ENCODE measurements at regions not wholly inside any gene's neighbourhood (a gene's known extent, or its start where the extent isn't known, plus 50 kb on each side); places are given as distances from the start of the nearest gene placed in this dataset.
A peak's percentile ranks its signal among the peaks of the same experiment; 100 is the strongest.

DNA sequence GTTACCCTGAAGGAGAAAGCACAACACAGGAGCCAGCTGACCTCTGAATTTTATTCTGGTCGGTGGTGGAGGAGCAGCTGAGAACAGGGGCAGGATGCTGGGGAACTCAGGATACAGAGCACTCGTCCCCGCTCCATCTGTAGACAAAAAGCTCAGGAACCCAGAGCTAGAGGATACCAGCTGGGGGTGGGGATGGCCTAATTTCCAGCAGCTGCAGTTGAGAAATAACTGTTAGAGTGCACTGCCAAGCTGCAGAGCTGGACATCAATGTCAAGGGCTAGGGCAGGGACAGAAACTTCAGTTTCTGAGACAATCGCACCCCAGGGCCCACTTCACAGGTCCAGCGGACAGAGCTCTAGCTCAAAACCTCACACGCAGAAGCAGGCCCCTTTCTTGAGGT is 122.1 kb upstream of the GUCY1A1 start:
- TF ChIP-seq, protein P1, sequence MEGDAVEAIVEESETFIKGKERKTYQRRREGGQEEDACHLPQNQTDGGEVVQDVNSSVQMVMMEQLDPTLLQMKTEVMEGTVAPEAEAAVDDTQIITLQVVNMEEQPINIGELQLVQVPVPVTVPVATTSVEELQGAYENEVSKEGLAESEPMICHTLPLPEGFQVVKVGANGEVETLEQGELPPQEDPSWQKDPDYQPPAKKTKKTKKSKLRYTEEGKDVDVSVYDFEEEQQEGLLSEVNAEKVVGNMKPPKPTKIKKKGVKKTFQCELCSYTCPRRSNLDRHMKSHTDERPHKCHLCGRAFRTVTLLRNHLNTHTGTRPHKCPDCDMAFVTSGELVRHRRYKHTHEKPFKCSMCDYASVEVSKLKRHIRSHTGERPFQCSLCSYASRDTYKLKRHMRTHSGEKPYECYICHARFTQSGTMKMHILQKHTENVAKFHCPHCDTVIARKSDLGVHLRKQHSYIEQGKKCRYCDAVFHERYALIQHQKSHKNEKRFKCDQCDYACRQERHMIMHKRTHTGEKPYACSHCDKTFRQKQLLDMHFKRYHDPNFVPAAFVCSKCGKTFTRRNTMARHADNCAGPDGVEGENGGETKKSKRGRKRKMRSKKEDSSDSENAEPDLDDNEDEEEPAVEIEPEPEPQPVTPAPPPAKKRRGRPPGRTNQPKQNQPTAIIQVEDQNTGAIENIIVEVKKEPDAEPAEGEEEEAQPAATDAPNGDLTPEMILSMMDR (IDR thresholded peaks at IDR 0.05; ENCODE audit: insufficient read depth, low read depth, low read length), result no peak
- no peak overlapping the region for H3K4me3 ChIP-seq (ENCODE audit: low read depth, low read length)
- no peak for DNase-seq (ENCODE audit: low read depth)

DNA sequence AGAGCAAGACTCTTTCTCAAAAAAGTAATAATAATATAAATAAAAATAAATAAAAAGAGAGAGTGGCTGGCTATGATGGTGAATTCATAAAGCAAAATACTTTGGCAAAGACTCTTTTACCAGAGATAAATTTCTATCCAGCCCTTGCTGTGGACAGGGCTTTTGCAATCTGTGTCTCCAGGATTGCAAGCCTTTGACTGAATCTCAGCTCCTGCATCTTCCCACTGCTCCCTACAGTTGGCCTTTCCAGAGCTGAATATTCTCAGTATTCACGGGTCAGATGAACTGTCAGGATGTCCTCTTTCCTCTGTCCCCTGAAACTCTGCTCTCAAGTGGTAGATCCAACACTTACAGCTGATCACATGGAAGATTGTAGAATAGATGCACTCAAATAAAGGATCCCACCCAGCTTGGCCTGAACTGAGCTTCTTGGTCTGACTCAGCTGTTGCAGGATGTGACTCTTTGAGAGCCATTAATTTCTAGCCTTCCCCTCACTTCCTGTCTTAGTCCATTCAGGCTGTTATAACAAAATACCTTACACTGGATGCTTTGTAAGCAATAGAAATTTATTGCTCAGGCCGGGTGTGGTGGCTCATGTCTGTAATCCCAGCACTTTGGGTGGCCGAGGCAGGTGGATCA is 123.4 kb upstream of the GUCY1A1 start:
- peak; percentile 64 for DNase-seq (ENCODE audit: low read depth)
- TF ChIP-seq, protein P1 (IDR thresholded peaks at IDR 0.05; ENCODE audit: insufficient read depth, low read depth, low read length), result no peak
- no peak overlapping the region for H3K4me3 ChIP-seq (ENCODE audit: low read depth, low read length)

DNA sequence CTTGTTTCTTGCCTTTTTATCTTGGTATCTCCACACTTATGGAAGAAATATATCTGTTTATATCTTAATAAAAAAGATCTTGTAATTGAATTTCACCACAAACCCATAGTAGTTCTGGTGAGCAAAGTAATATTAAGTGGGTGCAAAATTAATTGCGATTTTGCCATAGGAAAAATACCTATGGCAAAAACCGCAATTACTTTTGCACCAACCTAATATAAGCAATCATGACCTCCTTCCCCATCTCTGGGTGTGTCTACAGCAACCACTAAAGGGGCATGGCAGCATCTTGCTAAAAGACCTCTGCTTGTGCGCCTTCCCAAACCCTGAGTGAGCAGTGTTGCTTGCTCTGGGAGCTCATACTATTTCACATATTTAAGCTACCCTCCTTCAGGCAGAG is 124.2 kb upstream of the GUCY1A1 start:
- no peak overlapping the region for H3K4me3 ChIP-seq (ENCODE audit: low read depth, low read length)
- TF ChIP-seq, protein P1 (IDR thresholded peaks at IDR 0.05; ENCODE audit: insufficient read depth, low read depth, low read length), result no peak
- DNase-seq (ENCODE audit: low read depth), result no peak

DNA sequence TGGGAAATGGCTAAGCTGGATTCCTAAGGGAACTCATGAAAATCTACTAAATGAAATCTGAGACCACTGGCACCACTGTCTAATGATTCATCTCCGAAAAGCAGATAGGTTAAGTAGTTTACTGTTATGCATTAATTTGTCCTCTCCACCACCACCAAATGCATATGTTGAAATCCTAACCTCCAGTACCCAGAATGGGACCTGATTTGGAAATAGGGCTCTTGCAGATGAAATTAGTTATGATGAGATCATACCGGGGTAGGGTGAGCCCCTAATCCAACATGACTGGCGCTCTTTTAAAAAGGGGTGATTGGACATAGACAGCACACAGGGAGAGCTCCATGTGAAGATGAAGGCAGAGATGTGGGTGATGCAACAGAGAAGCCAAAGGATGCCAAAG is 124.9 kb upstream of the GUCY1A1 start:
- TF ChIP-seq, protein P1 (IDR thresholded peaks at IDR 0.05; ENCODE audit: insufficient read depth, low read depth, low read length), result no peak
- DNase-seq (ENCODE audit: low read depth), result no peak
- no peak overlapping the region for H3K4me3 ChIP-seq (ENCODE audit: low read depth, low read length)

DNA sequence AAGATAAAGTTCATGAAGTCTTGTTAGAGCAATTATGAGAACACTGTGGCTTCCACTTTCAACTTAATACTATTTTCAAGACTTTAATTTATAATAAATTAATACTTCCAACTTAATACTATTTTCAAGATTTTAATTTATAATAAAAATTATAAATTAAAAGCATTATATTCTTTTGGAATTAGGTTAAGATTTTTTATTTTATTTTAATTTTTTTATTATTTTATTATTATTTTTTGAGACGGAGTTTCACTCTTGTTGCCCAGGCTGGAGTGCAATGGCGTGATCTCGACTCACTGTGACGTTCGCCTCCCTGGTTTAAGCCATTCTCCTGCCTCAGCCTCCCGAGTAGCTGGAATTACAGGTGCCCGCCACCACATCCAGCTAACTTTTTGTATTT is 126.0 kb upstream of the GUCY1A1 start:
- no peak overlapping the region for H3K4me3 ChIP-seq (ENCODE audit: low read depth, low read length)
- TF ChIP-seq, protein P1 (IDR thresholded peaks at IDR 0.05; ENCODE audit: insufficient read depth, low read depth, low read length), result no peak
- DNase-seq (ENCODE audit: low read depth), result no peak

DNA sequence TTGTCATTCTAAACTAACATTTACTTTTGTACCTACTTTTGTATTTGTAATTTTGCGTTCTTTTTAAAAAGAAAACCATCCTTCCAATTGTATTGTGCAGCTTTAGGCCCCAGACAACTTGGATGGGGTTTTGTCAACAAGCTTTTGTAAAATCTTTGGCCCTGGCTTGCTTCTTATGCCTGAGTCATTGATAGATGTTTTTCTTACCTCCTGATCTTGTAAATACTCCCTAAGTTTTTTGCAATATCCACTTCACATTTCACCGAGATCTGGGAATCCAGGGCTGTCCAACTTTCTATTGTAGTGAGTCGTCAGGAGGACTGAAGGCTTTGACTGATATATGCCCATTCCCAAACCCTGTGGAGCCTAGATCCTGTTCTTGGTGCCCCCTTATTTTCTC is 126.9 kb upstream of the GUCY1A1 start:
- peak; percentile 44 for DNase-seq (ENCODE audit: low read depth)
- TF ChIP-seq, protein P1 (IDR thresholded peaks at IDR 0.05; ENCODE audit: insufficient read depth, low read depth, low read length), result no peak
- no peak overlapping the region for H3K4me3 ChIP-seq (ENCODE audit: low read depth, low read length)
